HEK293T (cell line): ENCODE measurements at regions not wholly inside any gene's neighbourhood (a gene's known extent, or its start where the extent isn't known, plus 50 kb on each side); places are given as distances from the start of the nearest gene placed in this dataset.

ENCODE experiments used
- CTCF ChIA-PET: fragments of 350-600 bp; formaldehyde crosslinking; extraction: SDS; loops from one replicate; lab custom pipeline; 2021; ENCODE audit warnings: antibody characterized with exemption, inconsistent platforms; lab: Yijun Ruan, JAX
- POLR2A ChIA-PET: fragments of 350-600 bp; formaldehyde crosslinking; extraction: SDS; loops from one replicate; lab custom pipeline; 2020; ENCODE audit warnings: antibody characterized with exemption, inconsistent platforms; lab: Yijun Ruan, JAX
- DNase-seq: peaks from one replicate; pipeline ENCODE4 v3.0.0; 2012; ENCODE audit warnings: mixed read lengths; ENCODE audit errors: extremely low spot score
- ARNT ChIP-seq: fragments of 450-650 bp; IDR thresholded peaks from 2 replicates; pipeline ENCODE4 v1.6.1; 2017; ENCODE audit warnings: mild to moderate bottlenecking
- BHLHE40 ChIP-seq: fragments of 450-650 bp; IDR thresholded peaks from 2 replicates; pipeline ENCODE4 v1.6.1; 2016; ENCODE audit warnings: mild to moderate bottlenecking, moderate library complexity, borderline replicate concordance
- CTBP1 ChIP-seq: fragments of 450-650 bp; IDR thresholded peaks from 2 replicates; pipeline ENCODE4 v1.6.1; 2016; ENCODE audit warnings: borderline replicate concordance
- ELF4 ChIP-seq: fragments of 450-650 bp; IDR thresholded peaks from 2 replicates; pipeline ENCODE4 v1.6.1; 2017; ENCODE audit warnings: antibody characterized with exemption
- FOXA1 ChIP-seq: fragments of 450-650 bp; IDR thresholded peaks from 2 replicates; pipeline ENCODE4 v1.6.1; 2016; ENCODE audit warnings: mild to moderate bottlenecking
- FOXK2 ChIP-seq: fragments of 450-650 bp; IDR thresholded peaks from 2 replicates; pipeline ENCODE4 v1.6.1; 2016; ENCODE audit warnings: mild to moderate bottlenecking
- FOXM1 ChIP-seq: fragments of 450-650 bp; IDR thresholded peaks from 2 replicates; pipeline ENCODE4 v1.6.1; 2017; ENCODE audit warnings: mild to moderate bottlenecking, borderline replicate concordance
- HDGF ChIP-seq: fragments of 450-650 bp; IDR thresholded peaks from 2 replicates; pipeline ENCODE4 v1.6.1; 2017; ENCODE audit warnings: antibody characterized with exemption, borderline replicate concordance
- L3MBTL2 ChIP-seq: fragments of 450-650 bp; conservative IDR thresholded peaks from 2 replicates; pipeline ENCODE4 v1.6.1; 2016; ENCODE audit warnings: mild to moderate bottlenecking
- LEF1 ChIP-seq: fragments of 450-650 bp; IDR thresholded peaks from 2 replicates; pipeline ENCODE4 v1.6.1; 2017; ENCODE audit warnings: mild to moderate bottlenecking, borderline replicate concordance
- NFRKB ChIP-seq: fragments of 450-650 bp; IDR thresholded peaks from 2 replicates; pipeline ENCODE4 v1.6.1; 2016; ENCODE audit warnings: mild to moderate bottlenecking, moderate library complexity
- PKNOX1 ChIP-seq: fragments of 450-650 bp; IDR thresholded peaks from 2 replicates; pipeline ENCODE4 v1.6.1; 2016
- SP1 ChIP-seq: fragments of 450-650 bp; IDR thresholded peaks from 2 replicates; pipeline ENCODE4 v1.6.1; 2017
- SUZ12 ChIP-seq: fragments of 450-650 bp; IDR thresholded peaks from 2 replicates; pipeline ENCODE4 v1.6.1; 2016; ENCODE audit warnings: mild to moderate bottlenecking
- TARDBP ChIP-seq: fragments of 450-650 bp; IDR thresholded peaks from 2 replicates; pipeline ENCODE4 v1.6.1; 2016
- ZNF384 ChIP-seq: fragments of 450-650 bp; IDR thresholded peaks from 2 replicates; pipeline ENCODE4 v1.6.1; 2016

- ChIA-PET CTCF (no interaction called here), POLR2A (no interaction called here)
- DNase-seq = no peak
- TF ChIP-seq LEF1 (no peak), ARNT (no peak), FOXA1 (no peak), CTBP1 (no peak), FOXM1 (no peak), FOXK2 (no peak), ZNF384 (no peak), HDGF (no peak), ELF4 (no peak), NFRKB (no peak), SUZ12 (no peak), PKNOX1 (no peak), TARDBP (no peak), SP1 (no peak), L3MBTL2 (no peak)
Observed at GRCh38 chr10:128701837-128702236, 575.6 kb upstream of the MKI67 start.

GRCh38 chr10:128704716-128705115 lies 578.5 kb upstream of the MKI67 start:
- ChIA-PET POLR2A (no interaction called here), CTCF (no interaction called here)
- TF ChIP-seq ZNF384 = no peak
- TF ChIP-seq LEF1 = no peak
- no peak for TF ChIP-seq FOXA1
- no peak for TF ChIP-seq L3MBTL2
- TF ChIP-seq ELF4 = no peak
- no peak for TF ChIP-seq TARDBP
- TF ChIP-seq HDGF = no peak
- TF ChIP-seq PKNOX1 = no peak
- no peak for TF ChIP-seq BHLHE40
- no peak for TF ChIP-seq CTBP1
- no peak for TF ChIP-seq FOXK2
- TF ChIP-seq SP1 = no peak
- TF ChIP-seq NFRKB = no peak
- no peak for TF ChIP-seq SUZ12
- no peak for TF ChIP-seq ARNT
- no peak for DNase-seq

GRCh38 chr10:128708182-128708581 lies 582.0 kb upstream of the MKI67 start:
- ChIA-PET CTCF (no interaction called here), POLR2A (no interaction called here)
- TF ChIP-seq FOXA1 = no peak
- no peak for TF ChIP-seq ZNF384
- TF ChIP-seq SUZ12 = no peak
- TF ChIP-seq FOXK2 = no peak
- no peak for TF ChIP-seq LEF1
- no peak for TF ChIP-seq SP1
- TF ChIP-seq PKNOX1 = no peak
- TF ChIP-seq ARNT = no peak
- TF ChIP-seq NFRKB = no peak
- no peak for TF ChIP-seq ELF4
- no peak for TF ChIP-seq CTBP1
- TF ChIP-seq FOXM1 = no peak
- TF ChIP-seq HDGF = no peak
- TF ChIP-seq TARDBP = no peak
- TF ChIP-seq BHLHE40 = no peak
- no peak for TF ChIP-seq L3MBTL2
- DNase-seq = no peak

- DNase-seq = no peak
- ChIA-PET CTCF (no interaction called here), POLR2A (no interaction called here)
- no peak for TF ChIP-seq ARNT
- TF ChIP-seq ELF4 = no peak
- TF ChIP-seq LEF1 = no peak
- no peak for TF ChIP-seq SUZ12
- TF ChIP-seq BHLHE40 = no peak
- TF ChIP-seq HDGF = no peak
- TF ChIP-seq L3MBTL2 = no peak
- TF ChIP-seq NFRKB = no peak
Observed at GRCh38 chr10:128709686-128710085, 583.5 kb upstream of the MKI67 start.

GRCh38 chr10:128710098-128710797 lies 584.0 kb upstream of the MKI67 start:
- TF ChIP-seq FOXA1 (no peak), PKNOX1 (no peak), ZNF384 (no peak), CTBP1 (no peak), SUZ12 (no peak), FOXK2 (no peak), ARNT (no peak), FOXM1 (no peak), HDGF (no peak), ELF4 (no peak), NFRKB (no peak)
- no peak for DNase-seq
- CTCF ChIA-PET = no interaction called here
- POLR2A ChIA-PET = no interaction called here

- POLR2A ChIA-PET = no interaction called here
- TF ChIP-seq L3MBTL2 (no peak), FOXA1 (no peak), ARNT (no peak), ELF4 (no peak), NFRKB (no peak)
- CTCF ChIA-PET = no interaction called here
- DNase-seq = no peak
Observed at GRCh38 chr10:128710798-128711183, 584.6 kb upstream of the MKI67 start.
